ENCODE measurements at regions not wholly inside any gene's neighbourhood (a gene's known extent, or its start where the extent isn't known, plus 50 kb on each side); places are given as distances from the start of the nearest gene placed in this dataset.
A peak's percentile ranks its signal among the peaks of the same experiment; 100 is the strongest.

GRCh38 chr10:59575269-59575668 is 134.4 kb downstream of the SLC16A9 start:
- no peak overlapping the region for H2AK5ac ChIP-seq (ENCODE audit: low read depth, low read length)
- H3K4me3 ChIP-seq (ENCODE audit: extremely low read depth in 1 of 4, insufficient read depth in 2 of 4, low read depth in 3 of 4, low read length in 4 of 4) = no peak overlapping the region
- no peaks in the 10 kb centered on the region for H3K79me2 ChIP-seq (ENCODE audit: control insufficient read depth in 1 of 2, insufficient read depth in 2 of 2, low read length in 2 of 2)
- no peaks in the 10 kb centered on the region for H3K79me1 ChIP-seq (ENCODE audit: low read depth, low read length)
- H4K20me1 ChIP-seq (replicated peaks in 1 of 2; ENCODE audit: control insufficient read depth in 1 of 2, insufficient read depth in 2 of 2, low read length in 2 of 2) = no peaks in the 10 kb centered on the region
- no peaks in the 10 kb centered on the region for H3K27me3 ChIP-seq (replicated peaks in 1 of 4; ENCODE audit: control insufficient read depth in 3 of 4, extremely low read depth in 1 of 4, insufficient read depth in 3 of 4, low read length in 3 of 4)
- H2AFZ ChIP-seq (ENCODE audit: low read length) = no peak overlapping the region
- ChIA-PET CTCF (ENCODE audit: partially characterized antibody) (interaction anchor here (0.5 to 1.9 kb wide), 4 partner anchors 11 to 331 kb away, joined by 3 to 6 read pairs (median 4); no protein-coding TSS in a partner anchor), POLR2A (ENCODE audit: partially characterized antibody) (no interaction called here)
- no peak overlapping the region for H4K5ac ChIP-seq (ENCODE audit: insufficient read length, low read depth, low read length)
- no peaks in the 10 kb centered on the region for H3K4me1 ChIP-seq (replicated peaks in 1 of 4; ENCODE audit: control insufficient read depth in 3 of 4, insufficient read depth in 4 of 4, low read length in 3 of 4)
- H2BK20ac ChIP-seq (ENCODE audit: low read length) = no peak overlapping the region
- H3K36me3 ChIP-seq (ENCODE audit: control insufficient read depth in 2 of 4, insufficient read depth in 4 of 4, low read length in 3 of 4) = no peaks in the 10 kb centered on the region
- no peak overlapping the region for H3K56ac ChIP-seq (replicated peaks; ENCODE audit: insufficient read length, low read depth, low read length)
- H3K4ac ChIP-seq (replicated peaks; ENCODE audit: insufficient read length, low read depth, low read length) = no peak overlapping the region
- no peak overlapping the region for H3K4me2 ChIP-seq (ENCODE audit: insufficient read depth in 1 of 2, low read depth in 2 of 2, low read length in 2 of 2)
- H4K91ac ChIP-seq (replicated peaks; ENCODE audit: insufficient read length, low read length) = no peak overlapping the region
- no peak overlapping the region for H2BK5ac ChIP-seq (ENCODE audit: low read depth, low read length)
- FAIRE-seq (peak; percentile 7), DNase-seq (ENCODE audit: low read depth in 1 of 2, low spot score in 2 of 2) (no peak)
- no peaks in the 10 kb centered on the region for H3K23me2 ChIP-seq (ENCODE audit: low read depth, low read length)
- H3K23ac ChIP-seq (ENCODE audit: insufficient read length) = no peak overlapping the region
- H2BK120ac ChIP-seq (replicated peaks; ENCODE audit: low read depth, low read length) = no peak overlapping the region
- H4K8ac ChIP-seq (ENCODE audit: extremely low read depth, insufficient read depth, low read length) = no peak overlapping the region
- H3K18ac ChIP-seq (ENCODE audit: extremely low read depth, low read length) = no peak overlapping the region
- no peak overlapping the region for H3K14ac ChIP-seq (ENCODE audit: insufficient read length)
- no peak overlapping the region for H2BK15ac ChIP-seq (ENCODE audit: low read length)
- H2BK12ac ChIP-seq (ENCODE audit: low read depth, low read length) = no peak overlapping the region
- no peaks in the 10 kb centered on the region for H3K9me3 ChIP-seq (ENCODE audit: insufficient read depth in 2 of 2, low read depth in 1 of 2, low read length in 1 of 2)
- H3K9ac ChIP-seq (replicated peaks in 1 of 4; ENCODE audit: extremely low read depth in 1 of 4, low read depth in 3 of 4, low read length in 3 of 4) = no peak overlapping the region
- H3K27ac ChIP-seq (ENCODE audit: low read depth, low read length) = no peak overlapping the region
- TF ChIP-seq MAX (IDR thresholded peaks at IDR 0.05) (no peak), RNF2 (IDR thresholded peaks at IDR 0.05; ENCODE audit: borderline replicate concordance, low read depth, low read length, missing control alignments, poor library complexity, severe bottlenecking) (no peak), HDAC6 (IDR thresholded peaks at IDR 0.05; ENCODE audit: low read depth, low read length) (no peak), ZNF274 (IDR thresholded peaks at IDR 0.05; ENCODE audit: borderline replicate concordance, extremely low read depth, low read length) (no peak), RAD21 (IDR thresholded peaks at IDR 0.05 in 1 of 2, conservative IDR thresholded peaks at IDR 0.05 in 1 of 2; ENCODE audit: low read depth in 2 of 2, low read length in 2 of 2) (no peak), POLR2A (IDR thresholded peaks at IDR 0.05; ENCODE audit: control extremely low read depth in 1 of 2, low read depth in 2 of 2, low read length in 2 of 2) (no peak), E2F6 (IDR thresholded peaks at IDR 0.05) (no peak), PHF8 (conservative IDR thresholded peaks at IDR 0.05; ENCODE audit: low read depth, low read length) (no peak), ASH2L (IDR thresholded peaks at IDR 0.05; ENCODE audit: low read length) (no peak), SRF (IDR thresholded peaks at IDR 0.05; ENCODE audit: low read depth, low read length) (no peak), KDM5A (IDR thresholded peaks at IDR 0.05; ENCODE audit: low read length) (no peak), GTF2F1 (IDR thresholded peaks at IDR 0.05; ENCODE audit: borderline replicate concordance, low read depth, low read length) (no peak), JUN (IDR thresholded peaks at IDR 0.05; ENCODE audit: low read depth, low read length) (no peak), BRCA1 (IDR thresholded peaks at IDR 0.05; ENCODE audit: low read depth, low read length) (no peak), FOSL1 (IDR thresholded peaks at IDR 0.05; ENCODE audit: insufficient read depth, low read depth, low read length) (no peak)
